ENCODE measurements at regions not wholly inside any gene's neighbourhood (a gene's known extent, or its start where the extent isn't known, plus 50 kb on each side); places are given as distances from the start of the nearest gene placed in this dataset.
A peak's percentile ranks its signal among the peaks of the same experiment; 100 is the strongest.

GRCh38 chr10:44087403-44087802, 297.5 kb downstream of the CXCL12 start:
- no peak for DNase-seq

GRCh38 chr10:44083719-44084400, 301.0 kb downstream of the CXCL12 start:
- DNase-seq = no peak

- peak; percentile 65 for DNase-seq
Measured at GRCh38 chr10:44071479-44071878, 313.4 kb downstream of the CXCL12 start.

GRCh38 chr10:44070282-44070681, 314.6 kb downstream of the CXCL12 start:
- DNase-seq = no peak

- no peak for DNase-seq
Measured at GRCh38 chr10:44069573-44069972, 315.3 kb downstream of the CXCL12 start.

- DNase-seq = no peak
Measured at GRCh38 chr10:44068716-44069482, 316.0 kb downstream of the CXCL12 start.

GRCh38 chr10:44067432-44067831, 317.5 kb downstream of the CXCL12 start:
- no peak for DNase-seq

- DNase-seq = no peak
Measured at GRCh38 chr10:44066527-44067255, 318.2 kb downstream of the CXCL12 start.

- no peak for DNase-seq
Measured at GRCh38 chr10:44065788-44066526, 318.9 kb downstream of the CXCL12 start.

- no peak for DNase-seq
Measured at GRCh38 chr10:44064987-44065787, 319.7 kb downstream of the CXCL12 start.

GRCh38 chr10:44064317-44064716, 320.6 kb downstream of the CXCL12 start:
- DNase-seq = no peak

GRCh38 chr10:44063686-44064085, 321.2 kb downstream of the CXCL12 start:
- no peak for DNase-seq

- no peak for DNase-seq
Measured at GRCh38 chr10:44060719-44061118, 324.2 kb downstream of the CXCL12 start.

GRCh38 chr10:44060221-44060620, 324.7 kb downstream of the CXCL12 start:
- no peak for DNase-seq

- no peak for DNase-seq
Measured at GRCh38 chr10:44058259-44058658, 326.6 kb downstream of the CXCL12 start.

- no peak for DNase-seq
Measured at GRCh38 chr10:44056967-44057805, 327.7 kb downstream of the CXCL12 start.

- DNase-seq = peak; percentile 59
Measured at GRCh38 chr10:44056206-44056605, 328.7 kb downstream of the CXCL12 start.

- no peak for DNase-seq
Measured at GRCh38 chr10:44054046-44054445, 330.9 kb downstream of the CXCL12 start.

- DNase-seq = no peak
Measured at GRCh38 chr10:44053391-44053790, 331.5 kb downstream of the CXCL12 start.

- no peak for DNase-seq
Measured at GRCh38 chr10:44051584-44052385, 333.1 kb downstream of the CXCL12 start.

Measured in right hindlimb (tissue), 1 donor.